Activated naive CD8-positive, alpha-beta T cell treated with anti-CD3 and anti-CD28 coated beads for 36 hours (primary cell): ENCODE measurements at regions not wholly inside any gene's neighbourhood (a gene's known extent, or its start where the extent isn't known, plus 50 kb on each side); places are given as distances from the start of the nearest gene placed in this dataset.
"Not testable (repeated sequence)": the region's sequence is repeated elsewhere in the genome, so short reads cannot be mapped to it uniquely, and the experiment has no call there.

Experiments
- DNase-seq: peaks from one replicate; pipeline ENCODE4 v3.0.0; 2021
- H3K27ac Mint-ChIP-seq: one replicate; pipeline ENCODE4 v1.8.0; 2022; ENCODE audit warnings: mild to moderate bottlenecking, moderate library complexity, mixed read lengths
- H3K27me3 Mint-ChIP-seq: one replicate; pipeline ENCODE4 v1.8.0; 2022; ENCODE audit warnings: mild to moderate bottlenecking, mixed read lengths
- H3K36me3 Mint-ChIP-seq: one replicate; pipeline ENCODE4 v1.8.0; 2021; ENCODE audit warnings: mild to moderate bottlenecking, mixed read lengths
- H3K4me1 Mint-ChIP-seq: one replicate; pipeline ENCODE4 v1.8.0; 2021; ENCODE audit warnings: mixed read lengths
- H3K4me3 Mint-ChIP-seq: one replicate; pipeline ENCODE4 v1.8.0; 2022; ENCODE audit warnings: mild to moderate bottlenecking, moderate library complexity, mixed read lengths
- H3K9me3 Mint-ChIP-seq: one replicate; pipeline ENCODE4 v1.8.0; 2022; ENCODE audit warnings: mixed read lengths

DNA sequence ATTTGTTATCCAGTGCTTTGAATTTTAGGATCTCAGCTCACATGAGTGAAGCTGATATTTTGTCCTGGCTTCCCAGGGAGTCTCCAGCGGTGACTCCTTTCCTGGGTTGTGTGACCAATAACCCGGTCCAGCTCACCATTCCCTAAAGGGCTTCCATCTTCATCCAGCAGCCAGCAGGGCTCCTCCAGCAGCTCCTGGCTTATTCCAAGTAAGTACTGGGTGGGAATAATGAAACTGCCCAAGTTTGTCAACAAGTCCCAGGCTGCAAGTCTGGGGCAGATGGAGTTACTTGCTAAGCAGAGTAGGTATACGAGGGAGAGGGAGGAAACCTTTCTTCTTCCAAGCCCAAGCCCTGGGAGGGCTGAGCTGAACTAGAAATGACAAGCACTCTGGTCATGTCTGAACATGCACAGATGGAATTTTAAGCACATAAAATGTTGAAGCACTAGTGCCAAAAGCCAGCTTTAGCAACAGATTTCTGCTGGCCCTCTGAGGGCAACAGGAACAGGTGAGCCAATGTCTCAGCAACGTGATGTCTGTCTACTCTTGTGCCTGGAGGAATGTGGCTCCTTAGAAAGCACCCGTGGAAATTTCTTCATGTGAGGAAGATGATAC, 153.7 kb upstream of the DAPK1 start:
- Mint-ChIP-seq H3K9me3 (no peaks in the 10 kb centered on the region), H3K27me3 (peaks cover 13% of the 10 kb centered on the region), H3K4me3 (no peak overlapping the region), H3K27ac (no peak overlapping the region), H3K36me3 (no peaks in the 10 kb centered on the region), H3K4me1 (no peaks in the 10 kb centered on the region)
- DNase-seq = no peak

- DNase-seq = no peak
- H3K36me3 Mint-ChIP-seq = no peaks in the 10 kb centered on the region
- H3K9me3 Mint-ChIP-seq = no peaks in the 10 kb centered on the region
- peaks cover 9% of the 10 kb centered on the region for H3K27me3 Mint-ChIP-seq
- no peaks in the 10 kb centered on the region for H3K4me1 Mint-ChIP-seq
- no peak overlapping the region for H3K27ac Mint-ChIP-seq
- H3K4me3 Mint-ChIP-seq = no peak overlapping the region
These were observed 151.5 kb upstream of the DAPK1 start for GRCh38 chr9:87346061-87346665.

DNA sequence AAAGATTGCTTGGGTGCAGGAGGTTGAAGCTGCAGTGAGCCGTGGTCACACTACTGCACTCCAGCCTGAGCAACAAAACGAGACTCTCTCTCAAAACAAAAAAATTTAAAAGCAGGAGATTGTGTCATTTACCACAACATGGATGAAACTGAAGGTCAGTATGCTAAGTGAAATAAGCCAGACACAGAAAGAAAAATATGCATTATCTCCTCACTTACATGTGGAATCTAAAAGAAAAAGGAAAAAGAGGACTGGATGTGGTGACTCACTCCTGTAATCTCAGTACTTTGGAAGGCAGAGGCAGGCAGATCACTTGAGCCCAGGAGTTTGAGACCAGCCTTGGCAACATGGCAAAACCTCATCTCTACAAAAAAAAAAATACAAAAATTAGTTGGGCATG, 146.8 kb upstream of the DAPK1 start:
- H3K4me3 Mint-ChIP-seq = no peak overlapping the region

DNA sequence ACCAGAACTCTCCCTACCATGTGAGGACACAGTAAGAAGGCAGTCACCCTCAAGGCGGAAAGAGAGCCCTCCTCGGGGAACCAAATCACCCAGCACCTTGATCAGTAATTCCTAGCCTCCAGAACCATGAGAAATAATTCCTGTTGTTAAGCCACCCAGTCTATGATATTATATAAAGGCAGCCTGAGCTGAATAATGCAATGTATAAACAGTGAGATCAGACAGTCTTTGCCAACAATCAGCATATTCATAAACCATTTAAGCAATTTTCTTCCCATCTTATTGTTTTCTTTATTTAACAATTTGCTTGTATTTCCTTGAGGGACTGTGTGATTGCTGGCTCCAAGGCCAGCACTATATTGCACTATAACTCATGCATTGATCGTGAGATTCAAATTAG, 144.4 kb upstream of the DAPK1 start:
- DNase-seq = no peak
- no peaks in the 10 kb centered on the region for H3K4me1 Mint-ChIP-seq
- H3K27me3 Mint-ChIP-seq = peaks cover 8% of the 10 kb centered on the region
- no peaks in the 10 kb centered on the region for H3K9me3 Mint-ChIP-seq
- no peak overlapping the region for H3K4me3 Mint-ChIP-seq
- no peak overlapping the region for H3K27ac Mint-ChIP-seq
- no peaks in the 10 kb centered on the region for H3K36me3 Mint-ChIP-seq

More for the DNA sequence above, 146.8 kb upstream of the DAPK1 start:
- DNase-seq = no peak
- Mint-ChIP-seq H3K27me3 (peaks cover 4% of the 10 kb centered on the region), H3K27ac (no peak overlapping the region), H3K9me3 (no peaks in the 10 kb centered on the region), H3K36me3 (no peaks in the 10 kb centered on the region), H3K4me1 (no peaks in the 10 kb centered on the region)

GRCh38 chr9:87354147-87354546, 143.5 kb upstream of the DAPK1 start:
- H3K27ac Mint-ChIP-seq = no peak overlapping the region
- H3K9me3 Mint-ChIP-seq = no peaks in the 10 kb centered on the region
- H3K4me3 Mint-ChIP-seq = no peak overlapping the region
- H3K4me1 Mint-ChIP-seq = no peaks in the 10 kb centered on the region
- no peak for DNase-seq
- no peaks in the 10 kb centered on the region for H3K36me3 Mint-ChIP-seq
- H3K27me3 Mint-ChIP-seq = peaks cover 6% of the 10 kb centered on the region

DNA sequence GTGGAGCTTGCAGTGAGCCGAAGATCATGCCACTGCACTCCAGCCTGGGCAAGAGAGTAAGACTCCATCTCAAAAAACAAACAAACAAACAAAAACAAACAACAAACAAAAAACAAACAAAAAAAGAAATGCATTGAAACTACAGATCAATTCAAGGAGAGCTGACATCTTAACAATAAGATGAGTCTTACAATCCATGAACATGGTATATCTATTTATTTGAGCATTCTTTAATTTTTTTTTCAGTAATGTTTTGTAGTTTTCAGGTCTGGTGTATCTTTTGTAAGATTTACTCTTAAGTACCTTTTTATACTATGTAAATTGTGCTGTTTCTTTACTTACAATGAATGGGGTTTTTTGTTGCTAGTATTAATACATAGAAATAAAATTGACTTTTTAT, 140.1 kb upstream of the DAPK1 start:
- H3K4me3 Mint-ChIP-seq = no peak overlapping the region
- peaks cover 10% of the 10 kb centered on the region for H3K27me3 Mint-ChIP-seq
- DNase-seq = no peak
- no peaks in the 10 kb centered on the region for H3K9me3 Mint-ChIP-seq
- H3K27ac Mint-ChIP-seq = no peak overlapping the region
- H3K4me1 Mint-ChIP-seq = no peaks in the 10 kb centered on the region
- H3K36me3 Mint-ChIP-seq = no peaks in the 10 kb centered on the region

GRCh38 chr9:87359264-87359663, 138.4 kb upstream of the DAPK1 start:
- H3K27me3 Mint-ChIP-seq = peaks cover 10% of the 10 kb centered on the region
- no peaks in the 10 kb centered on the region for H3K4me1 Mint-ChIP-seq
- DNase-seq = no peak
- H3K9me3 Mint-ChIP-seq = peaks cover under 1% of the 10 kb centered on the region
- H3K27ac Mint-ChIP-seq = no peak overlapping the region
- no peak overlapping the region for H3K4me3 Mint-ChIP-seq
- H3K36me3 Mint-ChIP-seq = no peaks in the 10 kb centered on the region

- Mint-ChIP-seq H3K4me3 (no peak overlapping the region), H3K36me3 (no peaks in the 10 kb centered on the region), H3K4me1 (no peaks in the 10 kb centered on the region), H3K27ac (no peak overlapping the region), H3K9me3 (peaks cover 6% of the 10 kb centered on the region), H3K27me3 (peaks cover 10% of the 10 kb centered on the region)
- DNase-seq = no peak
These were observed 137.6 kb upstream of the DAPK1 start for GRCh38 chr9:87359958-87360601.

GRCh38 chr9:87370049-87370685, 127.5 kb upstream of the DAPK1 start:
- H3K27me3 Mint-ChIP-seq = peaks cover 20% of the 10 kb centered on the region

GRCh38 chr9:87371795-87372355, 125.8 kb upstream of the DAPK1 start:
- Mint-ChIP-seq H3K9me3 (no peaks in the 10 kb centered on the region), H3K4me1 (peaks cover 4% of the 10 kb centered on the region), H3K36me3 (no peaks in the 10 kb centered on the region), H3K27me3 (peaks cover 20% of the 10 kb centered on the region), H3K4me3 (no peak overlapping the region), H3K27ac (no peak overlapping the region)
- no peak for DNase-seq

More at GRCh38 chr9:87370049-87370685, 127.5 kb upstream of the DAPK1 start:
- Mint-ChIP-seq H3K4me3 (no peak overlapping the region), H3K9me3 (no peaks in the 10 kb centered on the region), H3K27ac (no peak overlapping the region), H3K4me1 (peaks cover 4% of the 10 kb centered on the region), H3K36me3 (no peaks in the 10 kb centered on the region)
- DNase-seq = no peak

GRCh38 chr9:87372356-87372851, 125.3 kb upstream of the DAPK1 start:
- Mint-ChIP-seq H3K36me3 (no peaks in the 10 kb centered on the region), H3K9me3 (no peaks in the 10 kb centered on the region), H3K27me3 (peaks cover 20% of the 10 kb centered on the region), H3K4me3 (no peak overlapping the region), H3K4me1 (peaks cover 4% of the 10 kb centered on the region), H3K27ac (no peak overlapping the region)
- no peak for DNase-seq

- not testable (repeated sequence) for H3K4me1 Mint-ChIP-seq, H3K9me3 Mint-ChIP-seq, H3K36me3 Mint-ChIP-seq, H3K27ac Mint-ChIP-seq, H3K4me3 Mint-ChIP-seq, DNase-seq
- peaks cover 20% of the 10 kb centered on the region for H3K27me3 Mint-ChIP-seq
These were observed 123.4 kb upstream of the DAPK1 start for GRCh38 chr9:87374023-87374919.

- Mint-ChIP-seq H3K4me1 (peaks cover 4% of the 10 kb centered on the region), H3K36me3 (no peaks in the 10 kb centered on the region), H3K27me3 (peaks cover 15% of the 10 kb centered on the region), H3K9me3 (no peaks in the 10 kb centered on the region), H3K4me3 (no peak overlapping the region), H3K27ac (no peak overlapping the region)
- DNase-seq = no peak
These were observed 122.1 kb upstream of the DAPK1 start for GRCh38 chr9:87375397-87376073.

DNA sequence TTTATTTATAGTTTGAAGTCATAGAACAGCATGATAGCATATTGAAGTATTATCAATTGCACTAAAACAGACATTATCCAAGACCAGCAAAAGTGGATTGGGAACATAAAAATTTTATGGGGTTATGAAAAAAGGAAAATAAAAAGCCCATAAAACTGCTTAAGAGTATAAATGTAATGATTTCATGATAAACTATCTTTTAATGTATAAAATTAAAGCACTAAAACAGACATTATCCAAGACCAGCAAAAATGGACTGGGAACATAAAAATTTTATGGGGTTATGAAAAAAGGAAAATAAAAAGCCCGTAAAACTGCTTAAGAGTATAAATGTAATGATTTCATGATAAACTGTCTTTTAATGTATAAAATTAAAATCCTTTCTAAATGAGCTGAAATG, 119.0 kb upstream of the DAPK1 start:
- Mint-ChIP-seq H3K27me3 (peaks cover 7% of the 10 kb centered on the region), H3K4me1 (peaks cover 4% of the 10 kb centered on the region), H3K27ac (no peak overlapping the region), H3K4me3 (no peak overlapping the region), H3K9me3 (no peaks in the 10 kb centered on the region), H3K36me3 (no peaks in the 10 kb centered on the region)
- no peak for DNase-seq
